Upper lobe of right lung (tissue), 1 donor: ENCODE measurements at regions not wholly inside any gene's neighbourhood (a gene's known extent, or its start where the extent isn't known, plus 50 kb on each side); places are given as distances from the start of the nearest gene placed in this dataset.
"Not testable (repeated sequence)": the region's sequence is repeated elsewhere in the genome, so short reads cannot be mapped to it uniquely, and the experiment has no call there.

Experiments
- ATAC-seq: fragments of 200-7000 bp; cut with Tn5 transposase; one replicate; pipeline ENCODE4 v1.9.1; 2020; ENCODE audit warnings: mild to moderate bottlenecking, moderate library complexity
- DNase-seq: peaks from one replicate; pipeline ENCODE4 v3.0.0-alpha.2; 2020
- H3K27ac ChIP-seq: fragments of 200-600 bp; one replicate; pipeline ENCODE4 v1.8.0; 2022
- H3K27me3 ChIP-seq: fragments of 200-600 bp; one replicate; pipeline ENCODE4 v1.8.0; 2022; ENCODE audit warnings: mild to moderate bottlenecking
- H3K36me3 ChIP-seq: fragments of 200-600 bp; one replicate; pipeline ENCODE4 v1.8.0; 2022
- H3K4me1 ChIP-seq: fragments of 200-600 bp; one replicate; pipeline ENCODE4 v1.8.0; 2022
- H3K4me3 ChIP-seq: fragments of 200-600 bp; one replicate; pipeline ENCODE4 v1.8.0; 2022; ENCODE audit warnings: mild to moderate bottlenecking
- H3K9me3 ChIP-seq: fragments of 200-600 bp; one replicate; pipeline ENCODE4 v1.8.0; 2022
- CTCF ChIP-seq: fragments of 200-600 bp; IDR thresholded peaks from one replicate; pipeline ENCODE4 v1.8.0; 2022; ENCODE audit warnings: antibody characterized with exemption
- intact Hi-C: fragments of 100-400 bp; cut with DNase I; formaldehyde crosslinking; loops from one replicate; pipeline ENCODE4 v1.11.0; 2022
- donor health status: DM: no; HTN: yes; CAD: no; lungs with severe emphysema.

- no peak for TF ChIP-seq CTCF
- Histone ChIP-seq H3K27me3 (no peaks in the 10 kb centered on the region), H3K4me1 (no peaks in the 10 kb centered on the region), H3K4me3 (no peak overlapping the region), H3K9me3 (no peaks in the 10 kb centered on the region), H3K27ac (no peak overlapping the region), H3K36me3 (no peaks in the 10 kb centered on the region)
- DNase-seq (no peak), ATAC-seq (no peak)
- intact Hi-C loops: no loop called here
Observed at GRCh38 chr6:141398949-141399348, 733.8 kb upstream of the GJE1 start.

- DNase-seq: no peak
- Histone ChIP-seq H3K27me3 (no peaks in the 10 kb centered on the region), H3K27ac (no peak overlapping the region), H3K9me3 (no peaks in the 10 kb centered on the region), H3K36me3 (no peaks in the 10 kb centered on the region), H3K4me1 (no peaks in the 10 kb centered on the region), H3K4me3 (no peak overlapping the region)
- TF ChIP-seq CTCF: no peak
- intact Hi-C loops: no loop called here
- peak; percentile 21 for ATAC-seq
Observed at GRCh38 chr6:141395443-141396008, 737.2 kb upstream of the GJE1 start.

GRCh38 chr6:141394565-141395051 lies 738.1 kb upstream of the GJE1 start:
- no peaks in the 10 kb centered on the region for H3K36me3 ChIP-seq
- DNase-seq (no peak), ATAC-seq (peak; percentile 31)
- no peak overlapping the region for H3K4me3 ChIP-seq
- TF ChIP-seq CTCF: no peak
- H3K27me3 ChIP-seq: no peaks in the 10 kb centered on the region
- H3K27ac ChIP-seq: no peak overlapping the region
- no peaks in the 10 kb centered on the region for H3K4me1 ChIP-seq
- intact Hi-C loops: no loop called here
- H3K9me3 ChIP-seq: no peaks in the 10 kb centered on the region

- H3K9me3 ChIP-seq: no peaks in the 10 kb centered on the region
- no peak overlapping the region for H3K27ac ChIP-seq
- intact Hi-C loops: no loop called here
- no peak for DNase-seq
- no peak for TF ChIP-seq CTCF
- H3K27me3 ChIP-seq: no peaks in the 10 kb centered on the region
- ATAC-seq: peak; percentile 36
- no peaks in the 10 kb centered on the region for H3K36me3 ChIP-seq
- no peaks in the 10 kb centered on the region for H3K4me1 ChIP-seq
- H3K4me3 ChIP-seq: no peak overlapping the region
Observed at GRCh38 chr6:141394125-141394536, 738.6 kb upstream of the GJE1 start.

- intact Hi-C loops: no loop called here
- Histone ChIP-seq H3K4me3 (no peak overlapping the region), H3K36me3 (no peaks in the 10 kb centered on the region), H3K27ac (no peak overlapping the region), H3K27me3 (no peaks in the 10 kb centered on the region), H3K9me3 (no peaks in the 10 kb centered on the region), H3K4me1 (no peaks in the 10 kb centered on the region)
- TF ChIP-seq CTCF: no peak
- no peak for ATAC-seq
- DNase-seq: no peak
Observed at GRCh38 chr6:141393405-141394124, 739.2 kb upstream of the GJE1 start.

GRCh38 chr6:141391135-141391534 lies 741.6 kb upstream of the GJE1 start:
- H3K27me3 ChIP-seq, H3K9me3 ChIP-seq, DNase-seq, H3K4me1 ChIP-seq, H3K27ac ChIP-seq, H3K4me3 ChIP-seq, ATAC-seq, intact Hi-C loops, H3K36me3 ChIP-seq: not testable (repeated sequence)
